Uterus (tissue), 2 donors: ENCODE measurements at regions not wholly inside any gene's neighbourhood (a gene's known extent, or its start where the extent isn't known, plus 50 kb on each side); places are given as distances from the start of the nearest gene placed in this dataset.

Experiments used
- POLR2A ChIP-seq, 2 donors: fragments of 450-650 bp; IDR thresholded peaks; one replicate each; pipeline ENCODE4 v1.6.1; 2016; ENCODE audit warnings: antibody characterized with exemption in 2 of 2, mild to moderate bottlenecking in 1 of 2, moderate library complexity in 1 of 2
- TF ChIP-seq, protein P1 (sequence below), 4 experiments: fragments of 200-600 bp in 2 of 4; fragments of 450-650 bp in 2 of 4; sonication (generic) in 2 of 4; IDR thresholded peaks; one replicate each; pipeline ENCODE4 v1.5.1; 2016 to 2019; ENCODE audit warnings: antibody characterized with exemption in 4 of 4, mild to moderate bottlenecking in 2 of 4, moderate library complexity in 1 of 4

DNA sequence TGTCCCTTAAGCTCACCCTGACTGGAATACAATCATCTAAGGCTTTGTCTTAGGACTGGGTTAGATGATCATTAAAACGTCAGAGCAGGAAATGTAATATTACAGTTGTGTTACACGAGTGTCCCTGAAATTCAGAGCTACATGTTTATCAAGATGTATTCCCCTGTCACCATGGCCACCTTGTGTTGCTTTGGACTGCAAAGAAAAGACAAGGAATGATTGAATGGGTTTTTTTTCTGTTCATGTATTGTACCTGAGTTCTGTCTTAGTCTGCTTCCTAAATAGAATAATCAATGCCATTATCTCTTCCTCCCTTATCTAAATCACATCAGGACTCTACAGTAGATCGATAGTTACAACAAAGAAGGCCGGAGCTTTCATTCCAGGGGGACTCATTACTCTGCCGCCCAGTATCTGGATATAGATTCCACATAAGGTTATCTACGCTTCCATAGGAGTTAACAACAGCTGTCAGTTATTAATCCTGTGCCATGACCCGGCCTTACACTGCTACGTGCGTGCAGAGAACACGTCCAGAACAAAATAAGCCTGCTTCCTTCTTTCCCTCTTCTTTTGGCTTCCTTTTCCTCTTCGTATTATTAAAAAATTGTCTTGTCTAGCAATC, 274.1 kb upstream of the SASH1 start:
- TF ChIP-seq, protein P1, sequence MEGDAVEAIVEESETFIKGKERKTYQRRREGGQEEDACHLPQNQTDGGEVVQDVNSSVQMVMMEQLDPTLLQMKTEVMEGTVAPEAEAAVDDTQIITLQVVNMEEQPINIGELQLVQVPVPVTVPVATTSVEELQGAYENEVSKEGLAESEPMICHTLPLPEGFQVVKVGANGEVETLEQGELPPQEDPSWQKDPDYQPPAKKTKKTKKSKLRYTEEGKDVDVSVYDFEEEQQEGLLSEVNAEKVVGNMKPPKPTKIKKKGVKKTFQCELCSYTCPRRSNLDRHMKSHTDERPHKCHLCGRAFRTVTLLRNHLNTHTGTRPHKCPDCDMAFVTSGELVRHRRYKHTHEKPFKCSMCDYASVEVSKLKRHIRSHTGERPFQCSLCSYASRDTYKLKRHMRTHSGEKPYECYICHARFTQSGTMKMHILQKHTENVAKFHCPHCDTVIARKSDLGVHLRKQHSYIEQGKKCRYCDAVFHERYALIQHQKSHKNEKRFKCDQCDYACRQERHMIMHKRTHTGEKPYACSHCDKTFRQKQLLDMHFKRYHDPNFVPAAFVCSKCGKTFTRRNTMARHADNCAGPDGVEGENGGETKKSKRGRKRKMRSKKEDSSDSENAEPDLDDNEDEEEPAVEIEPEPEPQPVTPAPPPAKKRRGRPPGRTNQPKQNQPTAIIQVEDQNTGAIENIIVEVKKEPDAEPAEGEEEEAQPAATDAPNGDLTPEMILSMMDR (IDR thresholded peaks at IDR 0.05) = no peak
- no peak for TF ChIP-seq POLR2A (IDR thresholded peaks at IDR 0.05)
